Chondrocyte (in vitro differentiated cells): ENCODE measurements at regions not wholly inside any gene's neighbourhood (a gene's known extent, or its start where the extent isn't known, plus 50 kb on each side); places are given as distances from the start of the nearest gene placed in this dataset.

Source experiments
- DNase-seq: peaks from one replicate; pipeline ENCODE4 v3.0.0; 2021; ENCODE audit warnings: mixed read lengths, low spot score
- H3K27ac Mint-ChIP-seq: one replicate; pipeline ENCODE4 v1.8.0; 2021; ENCODE audit warnings: mild to moderate bottlenecking, moderate library complexity, mixed read lengths; ENCODE audit not compliant: unreplicated experiment
- H3K27me3 Mint-ChIP-seq: 2 replicates; pipeline ENCODE4 v1.8.0; 2021; ENCODE audit warnings: low read depth, mixed read lengths
- H3K36me3 Mint-ChIP-seq: 2 replicates; pipeline ENCODE4 v1.8.0; 2021; ENCODE audit warnings: low read depth, mixed read lengths
- H3K4me1 Mint-ChIP-seq: 2 replicates; pipeline ENCODE4 v1.8.0; 2021; ENCODE audit warnings: low read depth, mild to moderate bottlenecking, mixed read lengths
- H3K4me3 Mint-ChIP-seq: one replicate; pipeline ENCODE4 v1.8.0; 2021; ENCODE audit warnings: mild to moderate bottlenecking, moderate library complexity, mixed read lengths; ENCODE audit not compliant: unreplicated experiment
- H3K9me3 Mint-ChIP-seq: 2 replicates; pipeline ENCODE4 v1.8.0; 2021; ENCODE audit warnings: low read depth, mixed read lengths
- TF ChIP-seq, protein P1 (sequence below): fragments of 200-600 bp; sonication (generic); IDR thresholded peaks from 2 replicates; pipeline ENCODE4 v1.5.0; 2021; ENCODE audit warnings: antibody characterized with exemption, mild to moderate bottlenecking, moderate library complexity

DNA sequence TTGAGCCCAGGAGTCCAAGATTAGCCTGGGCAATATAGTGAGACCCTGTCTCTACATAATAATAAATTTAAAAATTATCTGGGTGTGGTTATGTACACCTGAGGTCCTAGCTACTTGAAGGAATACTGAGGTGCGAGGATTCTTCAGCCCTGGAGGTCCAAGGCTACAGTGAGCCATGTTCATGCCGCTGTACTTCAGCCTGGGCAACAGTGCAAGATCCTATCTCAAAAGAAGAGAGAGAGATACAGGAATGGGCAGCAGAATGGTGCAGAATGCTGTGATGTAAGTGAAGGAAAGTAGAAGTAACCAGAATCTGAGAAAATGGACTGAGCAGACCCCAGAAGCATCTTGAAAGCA lies 62.7 kb upstream of the EXOC4 start:
- TF ChIP-seq, protein P1, sequence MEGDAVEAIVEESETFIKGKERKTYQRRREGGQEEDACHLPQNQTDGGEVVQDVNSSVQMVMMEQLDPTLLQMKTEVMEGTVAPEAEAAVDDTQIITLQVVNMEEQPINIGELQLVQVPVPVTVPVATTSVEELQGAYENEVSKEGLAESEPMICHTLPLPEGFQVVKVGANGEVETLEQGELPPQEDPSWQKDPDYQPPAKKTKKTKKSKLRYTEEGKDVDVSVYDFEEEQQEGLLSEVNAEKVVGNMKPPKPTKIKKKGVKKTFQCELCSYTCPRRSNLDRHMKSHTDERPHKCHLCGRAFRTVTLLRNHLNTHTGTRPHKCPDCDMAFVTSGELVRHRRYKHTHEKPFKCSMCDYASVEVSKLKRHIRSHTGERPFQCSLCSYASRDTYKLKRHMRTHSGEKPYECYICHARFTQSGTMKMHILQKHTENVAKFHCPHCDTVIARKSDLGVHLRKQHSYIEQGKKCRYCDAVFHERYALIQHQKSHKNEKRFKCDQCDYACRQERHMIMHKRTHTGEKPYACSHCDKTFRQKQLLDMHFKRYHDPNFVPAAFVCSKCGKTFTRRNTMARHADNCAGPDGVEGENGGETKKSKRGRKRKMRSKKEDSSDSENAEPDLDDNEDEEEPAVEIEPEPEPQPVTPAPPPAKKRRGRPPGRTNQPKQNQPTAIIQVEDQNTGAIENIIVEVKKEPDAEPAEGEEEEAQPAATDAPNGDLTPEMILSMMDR = no peak
- Mint-ChIP-seq H3K27ac (no peak overlapping the region), H3K4me1 (no peaks in the 10 kb centered on the region), H3K9me3 (no peaks in the 10 kb centered on the region), H3K36me3 (no peaks in the 10 kb centered on the region), H3K27me3 (peaks cover 25% of the 10 kb centered on the region), H3K4me3 (no peak overlapping the region)
- no peak for DNase-seq

DNA sequence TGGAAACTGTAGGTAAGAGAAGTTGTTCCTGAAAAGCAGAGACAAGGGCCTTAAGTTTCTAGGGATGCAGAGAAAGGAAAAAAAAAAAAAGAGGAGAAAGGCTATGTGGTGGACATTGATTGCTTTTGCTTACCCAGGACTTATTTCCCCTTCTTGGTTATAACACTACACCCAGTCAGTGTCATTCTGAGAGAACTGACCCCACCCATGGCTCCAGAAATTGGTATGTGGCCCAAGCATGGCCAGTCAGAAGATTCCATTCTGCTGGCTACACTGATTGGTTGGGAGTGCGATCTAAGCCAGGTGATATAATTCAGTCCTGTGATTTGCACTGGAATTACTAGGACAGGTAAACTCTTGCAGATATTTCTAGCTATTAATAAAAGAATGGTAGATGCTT lies 62.2 kb upstream of the EXOC4 start:
- H3K4me3 Mint-ChIP-seq = no peak overlapping the region
- no peak overlapping the region for H3K27ac Mint-ChIP-seq
- no peaks in the 10 kb centered on the region for H3K4me1 Mint-ChIP-seq
- no peaks in the 10 kb centered on the region for H3K9me3 Mint-ChIP-seq
- H3K27me3 Mint-ChIP-seq = peaks cover 25% of the 10 kb centered on the region
- DNase-seq = no peak
- TF ChIP-seq, protein P1 = no peak
- H3K36me3 Mint-ChIP-seq = no peaks in the 10 kb centered on the region

DNA sequence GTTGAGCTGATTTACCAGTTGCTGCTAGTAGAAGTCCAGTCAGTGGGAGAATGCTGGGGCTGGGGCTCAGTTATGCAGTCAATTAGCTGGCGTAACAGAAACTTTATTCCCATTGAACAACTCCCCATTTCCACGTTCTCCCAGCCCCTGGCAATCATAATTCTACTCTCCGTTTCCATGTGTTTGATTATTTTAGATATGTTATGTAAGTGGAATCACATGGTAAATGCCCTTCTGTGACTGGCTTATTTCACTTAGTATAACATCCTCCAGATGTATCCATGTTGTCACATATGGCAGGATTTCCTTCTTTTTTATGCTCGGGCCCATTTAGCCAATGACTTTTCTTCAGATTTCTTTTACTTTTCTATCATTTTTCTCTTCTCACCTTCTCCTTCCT lies 61.1 kb upstream of the EXOC4 start:
- Mint-ChIP-seq H3K27ac (no peak overlapping the region), H3K4me1 (no peaks in the 10 kb centered on the region), H3K4me3 (no peak overlapping the region), H3K27me3 (peaks cover 30% of the 10 kb centered on the region), H3K9me3 (no peaks in the 10 kb centered on the region), H3K36me3 (no peaks in the 10 kb centered on the region)
- TF ChIP-seq, protein P1 = no peak
- DNase-seq = no peak

DNA sequence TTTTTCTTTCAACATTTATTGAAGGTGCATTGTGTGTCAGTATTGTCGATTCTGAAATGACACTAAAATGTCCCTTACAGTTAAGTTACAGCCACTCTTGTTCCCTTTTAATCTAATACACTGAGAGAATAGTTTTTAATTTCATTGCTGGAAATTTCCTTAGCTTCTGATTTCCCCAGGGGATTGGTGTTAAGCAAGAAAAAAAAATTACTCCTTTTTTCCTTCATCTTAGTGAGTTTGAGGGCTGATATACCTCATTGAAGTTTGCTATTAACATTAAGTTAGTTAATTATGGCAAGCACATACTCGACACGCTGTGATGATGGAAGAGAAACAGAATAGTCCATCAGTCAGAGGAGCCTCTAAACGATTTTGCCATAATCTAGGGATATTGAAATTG lies 57.0 kb upstream of the EXOC4 start:
- no peaks in the 10 kb centered on the region for H3K36me3 Mint-ChIP-seq
- H3K9me3 Mint-ChIP-seq = no peaks in the 10 kb centered on the region
- H3K4me3 Mint-ChIP-seq = no peak overlapping the region
- H3K4me1 Mint-ChIP-seq = no peaks in the 10 kb centered on the region
- TF ChIP-seq, protein P1 = no peak
- peaks cover 31% of the 10 kb centered on the region for H3K27me3 Mint-ChIP-seq
- no peak overlapping the region for H3K27ac Mint-ChIP-seq
- no peak for DNase-seq

DNA sequence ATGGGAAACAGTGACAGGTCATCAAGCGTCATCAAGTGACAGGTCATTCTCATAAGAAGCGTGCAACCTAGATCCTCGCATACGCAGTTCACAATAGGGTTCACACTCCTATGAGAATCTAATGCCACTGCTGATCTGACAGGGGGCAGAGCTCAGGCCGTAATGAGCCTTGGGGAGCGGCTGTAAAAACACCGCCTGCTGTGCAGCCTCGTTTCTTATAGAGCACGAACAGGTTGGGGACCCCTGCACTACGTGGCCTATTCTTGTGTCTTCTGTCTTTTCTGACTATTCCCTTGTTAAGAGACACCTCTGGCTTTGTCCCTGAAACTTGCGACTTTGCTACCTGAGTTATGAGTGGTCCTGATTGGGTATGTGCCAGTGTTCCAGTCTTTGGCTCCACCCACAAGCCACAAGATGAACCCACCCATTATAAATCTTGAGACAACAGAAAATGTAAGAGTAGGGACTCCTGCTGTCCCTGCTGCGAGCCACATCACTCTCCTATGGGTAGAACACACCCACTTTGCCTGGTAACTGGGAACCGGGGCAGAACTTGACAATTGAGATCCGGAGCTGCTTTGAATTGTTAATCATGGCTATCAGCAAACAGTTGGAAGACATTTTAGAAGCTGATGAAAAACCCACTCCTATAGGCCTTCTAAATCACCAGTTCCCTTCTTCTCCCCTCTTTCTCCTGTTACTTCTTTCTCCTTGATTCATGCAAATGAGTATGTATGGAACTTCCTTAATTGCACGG lies 55.8 kb upstream of the EXOC4 start:
- H3K27me3 Mint-ChIP-seq = peaks cover 22% of the 10 kb centered on the region
- DNase-seq = no peak
- H3K9me3 Mint-ChIP-seq = no peaks in the 10 kb centered on the region
- no peaks in the 10 kb centered on the region for H3K36me3 Mint-ChIP-seq
- TF ChIP-seq, protein P1 = no peak
- H3K4me3 Mint-ChIP-seq = no peak overlapping the region
- no peak overlapping the region for H3K27ac Mint-ChIP-seq
- no peaks in the 10 kb centered on the region for H3K4me1 Mint-ChIP-seq
